ENCODE measurements at regions not wholly inside any gene's neighbourhood (a gene's known extent, or its start where the extent isn't known, plus 50 kb on each side); places are given as distances from the start of the nearest gene placed in this dataset.

DNA sequence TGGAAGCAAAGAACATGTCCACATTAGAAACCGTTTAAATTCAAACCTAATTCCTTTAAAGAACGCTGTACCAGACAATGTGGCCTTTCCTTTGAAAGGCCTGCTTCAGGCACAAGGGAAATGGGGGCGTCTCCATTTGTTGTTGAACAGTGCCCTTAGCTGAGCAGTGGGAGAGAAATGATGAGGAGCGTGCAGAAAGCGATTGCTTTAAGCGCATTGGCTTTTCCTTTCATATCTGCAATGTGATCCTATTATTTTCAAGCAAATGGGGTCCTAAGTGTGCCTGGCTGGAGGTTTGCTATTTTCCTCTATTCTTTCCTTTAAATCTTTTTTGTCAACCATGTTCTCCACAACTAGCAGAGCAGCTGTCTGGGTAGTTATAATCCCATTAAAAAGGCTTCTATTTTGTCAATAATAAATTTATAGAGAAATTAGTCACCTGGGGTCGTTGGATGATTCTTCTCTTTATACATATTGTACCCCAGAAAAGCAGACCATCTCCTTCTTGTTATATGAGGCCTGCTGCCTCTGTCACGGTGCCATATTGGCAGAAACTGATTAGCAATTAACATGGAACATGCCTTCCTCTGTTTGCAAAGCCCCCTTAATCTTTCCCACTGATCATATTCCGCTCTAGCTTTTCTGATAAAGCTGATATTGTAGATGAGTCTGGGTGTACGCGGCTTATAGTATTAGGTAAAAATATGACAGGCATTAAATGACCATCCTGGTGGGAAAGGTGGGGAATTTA is 151.1 kb upstream of the JAG1 start:
- Histone ChIP-seq H2AFZ (ENCODE audit: low read length) (no peak overlapping the region), H3K9me3 (ENCODE audit: low read length) (no peaks in the 10 kb centered on the region)

DNA sequence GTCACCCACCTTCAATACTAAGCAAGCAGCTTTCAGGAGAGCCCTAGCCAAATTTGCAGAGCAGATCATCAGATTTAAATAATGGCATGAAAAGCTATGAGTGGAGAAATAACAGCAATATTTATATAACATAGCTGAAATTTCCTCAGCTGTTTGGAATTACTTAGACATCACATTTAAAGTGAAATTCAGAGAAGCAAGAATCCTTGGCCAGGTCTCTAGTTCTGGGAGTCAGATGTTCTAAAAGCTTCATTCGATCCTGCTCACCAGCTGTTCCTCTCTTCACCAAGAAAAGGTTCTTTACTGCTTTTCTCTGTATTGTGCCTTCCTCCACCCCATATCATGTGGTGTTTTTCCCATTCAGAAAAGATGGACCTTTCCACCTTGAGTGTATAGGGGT is 152.3 kb upstream of the JAG1 start:
- Histone ChIP-seq H3K36me3 (ENCODE audit: insufficient read depth, low read length) (no peaks in the 10 kb centered on the region), H2AFZ (ENCODE audit: low read length) (no peak overlapping the region), H3K27me3 (ENCODE audit: low read length) (no peaks in the 10 kb centered on the region), H3K27ac (ENCODE audit: low read length) (no peak overlapping the region), H4K20me1 (ENCODE audit: insufficient read depth, low read depth, low read length) (no peaks in the 10 kb centered on the region), H3K4me1 (ENCODE audit: low read length) (no peaks in the 10 kb centered on the region), H3K4me3 (ENCODE audit: low read length) (no peak overlapping the region), H3K9ac (ENCODE audit: low read length) (no peak overlapping the region), H3K4me2 (ENCODE audit: low read depth, low read length, poor library complexity, severe bottlenecking) (no peak overlapping the region), H3K79me2 (ENCODE audit: low read length) (no peaks in the 10 kb centered on the region), H3K9me2 (replicated peaks; ENCODE audit: insufficient read depth, low read length) (no peaks in the 10 kb centered on the region), H3K9me3 (ENCODE audit: low read length) (no peaks in the 10 kb centered on the region)
- no peak for DNase-seq

More for the DNA sequence above, 151.1 kb upstream of the JAG1 start:
- Histone ChIP-seq H3K9ac (ENCODE audit: low read length) (no peak overlapping the region), H3K36me3 (ENCODE audit: insufficient read depth, low read length) (no peaks in the 10 kb centered on the region), H3K27ac (ENCODE audit: low read length) (no peak overlapping the region), H3K4me3 (ENCODE audit: low read length) (no peak overlapping the region), H3K27me3 (ENCODE audit: low read length) (no peaks in the 10 kb centered on the region), H3K4me2 (ENCODE audit: low read depth, low read length, poor library complexity, severe bottlenecking) (no peak overlapping the region), H4K20me1 (ENCODE audit: insufficient read depth, low read depth, low read length) (no peaks in the 10 kb centered on the region), H3K79me2 (ENCODE audit: low read length) (no peaks in the 10 kb centered on the region), H3K4me1 (ENCODE audit: low read length) (no peaks in the 10 kb centered on the region), H3K9me2 (replicated peaks; ENCODE audit: insufficient read depth, low read length) (no peaks in the 10 kb centered on the region)
- DNase-seq = no peak

DNA sequence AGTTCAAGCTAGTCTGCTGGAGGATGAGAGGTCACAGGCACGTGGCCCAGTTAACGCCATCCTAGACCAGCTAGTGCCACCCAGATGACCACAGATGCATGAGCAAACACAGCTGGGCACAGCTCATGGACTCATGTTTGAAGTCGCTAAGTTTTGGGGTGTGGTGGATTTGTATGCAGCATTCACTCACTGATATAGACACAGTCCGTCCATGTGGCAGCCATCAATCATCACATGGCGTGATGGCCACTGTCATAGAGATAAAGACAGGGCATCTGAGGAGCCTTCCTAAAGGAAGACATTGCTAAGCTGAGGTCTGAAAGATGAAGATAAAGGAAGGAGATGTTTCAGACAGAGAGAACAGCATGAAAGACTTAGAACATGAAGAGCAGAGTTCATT is 154.4 kb upstream of the JAG1 start:
- no peaks in the 10 kb centered on the region for H3K36me3 ChIP-seq (ENCODE audit: insufficient read depth, low read length)
- no peaks in the 10 kb centered on the region for H4K20me1 ChIP-seq (ENCODE audit: insufficient read depth, low read depth, low read length)
- DNase-seq = no peak
- H3K4me2 ChIP-seq (ENCODE audit: low read depth, low read length, poor library complexity, severe bottlenecking) = no peak overlapping the region
- H3K27me3 ChIP-seq (ENCODE audit: low read length) = no peaks in the 10 kb centered on the region
- H3K79me2 ChIP-seq (ENCODE audit: low read length) = no peaks in the 10 kb centered on the region
- H2AFZ ChIP-seq (ENCODE audit: low read length) = no peak overlapping the region
- H3K27ac ChIP-seq (ENCODE audit: low read length) = no peak overlapping the region
- no peaks in the 10 kb centered on the region for H3K4me1 ChIP-seq (ENCODE audit: low read length)
- no peaks in the 10 kb centered on the region for H3K9me2 ChIP-seq (replicated peaks; ENCODE audit: insufficient read depth, low read length)
- H3K4me3 ChIP-seq (ENCODE audit: low read length) = no peak overlapping the region
- H3K9ac ChIP-seq (ENCODE audit: low read length) = no peak overlapping the region
- H3K9me3 ChIP-seq (ENCODE audit: low read length) = no peaks in the 10 kb centered on the region

DNA sequence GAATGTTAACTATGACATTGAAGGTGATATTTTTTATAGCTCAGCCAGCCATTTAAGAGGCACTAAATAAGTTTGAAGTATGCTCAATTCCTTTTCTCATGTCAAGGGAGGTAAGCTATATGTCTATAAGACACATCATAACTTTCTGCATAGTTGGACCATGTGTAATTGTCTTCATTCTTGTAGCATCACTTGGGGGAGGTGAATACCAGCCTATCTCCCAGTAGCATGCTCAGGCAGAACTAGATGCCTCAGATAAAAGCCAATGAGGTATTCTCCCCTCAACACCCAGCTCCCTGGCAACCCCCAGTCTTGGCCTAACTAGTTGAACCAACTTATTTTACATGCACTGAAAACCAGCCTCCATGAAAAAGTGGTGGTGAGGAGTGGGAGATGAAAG is 158.3 kb upstream of the JAG1 start:
- H4K20me1 ChIP-seq (ENCODE audit: insufficient read depth, low read depth, low read length) = no peaks in the 10 kb centered on the region
- no peak overlapping the region for H3K4me3 ChIP-seq (ENCODE audit: low read length)
- no peak overlapping the region for H3K27ac ChIP-seq (ENCODE audit: low read length)
- no peak overlapping the region for H2AFZ ChIP-seq (ENCODE audit: low read length)
- H3K27me3 ChIP-seq (ENCODE audit: low read length) = no peaks in the 10 kb centered on the region
- no peaks in the 10 kb centered on the region for H3K79me2 ChIP-seq (ENCODE audit: low read length)
- no peak overlapping the region for H3K4me2 ChIP-seq (ENCODE audit: low read depth, low read length, poor library complexity, severe bottlenecking)
- no peaks in the 10 kb centered on the region for H3K4me1 ChIP-seq (ENCODE audit: low read length)
- no peaks in the 10 kb centered on the region for H3K36me3 ChIP-seq (ENCODE audit: insufficient read depth, low read length)
- no peaks in the 10 kb centered on the region for H3K9me2 ChIP-seq (replicated peaks; ENCODE audit: insufficient read depth, low read length)
- no peak overlapping the region for H3K9ac ChIP-seq (ENCODE audit: low read length)
- no peak for DNase-seq
- H3K9me3 ChIP-seq (ENCODE audit: low read length) = no peaks in the 10 kb centered on the region

DNA sequence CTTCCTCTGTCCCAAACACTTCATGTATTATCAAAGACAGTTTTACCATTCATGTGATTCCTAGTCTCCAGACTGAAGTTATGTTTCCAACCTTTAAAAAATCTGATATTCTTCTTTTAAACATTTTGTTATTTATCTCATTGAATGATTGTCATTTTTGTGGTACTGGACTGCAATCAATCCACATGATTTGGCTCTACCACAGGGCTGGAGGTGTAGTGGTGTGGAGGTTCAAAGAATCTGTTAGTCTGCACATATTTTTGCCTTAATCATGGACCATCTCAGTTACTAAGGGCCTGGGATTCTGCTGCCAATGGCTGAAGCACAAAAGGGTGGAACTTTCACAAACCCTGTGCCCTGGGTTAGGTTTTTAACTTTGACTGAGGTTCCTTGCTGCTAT is 164.1 kb upstream of the JAG1 start:
- H3K79me2 ChIP-seq (ENCODE audit: low read length) = no peaks in the 10 kb centered on the region
- H3K9ac ChIP-seq (ENCODE audit: low read length) = no peak overlapping the region
- H3K27me3 ChIP-seq (ENCODE audit: low read length) = no peaks in the 10 kb centered on the region; the same call in 1 of the 2 replicates
- no peak overlapping the region for H3K27ac ChIP-seq (ENCODE audit: low read length)
- H3K9me2 ChIP-seq (replicated peaks; ENCODE audit: insufficient read depth, low read length) = no peaks in the 10 kb centered on the region
- H3K4me1 ChIP-seq (ENCODE audit: low read length) = no peaks in the 10 kb centered on the region
- H3K4me3 ChIP-seq (ENCODE audit: low read length) = no peak overlapping the region
- H2AFZ ChIP-seq (ENCODE audit: low read length) = no peak overlapping the region
- no peaks in the 10 kb centered on the region for H4K20me1 ChIP-seq (ENCODE audit: insufficient read depth, low read depth, low read length)
- DNase-seq = no peak
- peaks cover 9% of the 10 kb centered on the region for H3K9me3 ChIP-seq (ENCODE audit: low read length)
- H3K4me2 ChIP-seq (ENCODE audit: low read depth, low read length, poor library complexity, severe bottlenecking) = no peak overlapping the region
- no peaks in the 10 kb centered on the region for H3K36me3 ChIP-seq (ENCODE audit: insufficient read depth, low read length)

DNA sequence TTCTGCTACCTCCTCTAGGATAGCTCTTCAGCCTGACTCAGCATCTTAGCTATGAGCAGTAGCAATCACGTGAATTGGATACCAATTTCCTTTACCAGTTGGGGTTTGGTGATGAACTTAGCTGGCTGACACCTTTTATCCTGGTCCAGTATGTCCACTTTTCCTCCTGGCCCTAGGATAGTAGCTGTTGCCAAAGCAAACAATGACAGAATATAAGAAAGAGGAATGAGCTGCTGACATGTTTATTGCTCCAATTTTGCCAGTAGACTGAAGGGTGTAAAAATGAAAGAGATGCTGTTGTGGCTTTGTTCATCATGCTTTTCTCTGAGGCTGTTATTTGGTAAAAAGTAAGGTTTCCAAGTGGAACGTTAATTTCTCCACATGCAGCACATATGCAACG is 168.3 kb upstream of the JAG1 start:
- H3K36me3 ChIP-seq (ENCODE audit: insufficient read depth, low read length) = no peaks in the 10 kb centered on the region
- H4K20me1 ChIP-seq (ENCODE audit: insufficient read depth, low read depth, low read length) = no peaks in the 10 kb centered on the region
- H3K9me2 ChIP-seq (replicated peaks; ENCODE audit: insufficient read depth, low read length) = no peaks in the 10 kb centered on the region
- peaks cover 9% of the 10 kb centered on the region for H3K9me3 ChIP-seq (ENCODE audit: low read length)
- no peaks in the 10 kb centered on the region; the same call in 1 of the 2 replicates for H3K27me3 ChIP-seq (ENCODE audit: low read length)
- H3K4me2 ChIP-seq (ENCODE audit: low read depth, low read length, poor library complexity, severe bottlenecking) = no peak overlapping the region
- no peak overlapping the region for H3K27ac ChIP-seq (ENCODE audit: low read length)
- H3K4me3 ChIP-seq (ENCODE audit: low read length) = no peak overlapping the region
- H3K79me2 ChIP-seq (ENCODE audit: low read length) = no peaks in the 10 kb centered on the region
- no peaks in the 10 kb centered on the region for H3K4me1 ChIP-seq (ENCODE audit: low read length)
- no peak for DNase-seq
- H3K9ac ChIP-seq (ENCODE audit: low read length) = no peak overlapping the region
- no peak overlapping the region for H2AFZ ChIP-seq (ENCODE audit: low read length)

DNA sequence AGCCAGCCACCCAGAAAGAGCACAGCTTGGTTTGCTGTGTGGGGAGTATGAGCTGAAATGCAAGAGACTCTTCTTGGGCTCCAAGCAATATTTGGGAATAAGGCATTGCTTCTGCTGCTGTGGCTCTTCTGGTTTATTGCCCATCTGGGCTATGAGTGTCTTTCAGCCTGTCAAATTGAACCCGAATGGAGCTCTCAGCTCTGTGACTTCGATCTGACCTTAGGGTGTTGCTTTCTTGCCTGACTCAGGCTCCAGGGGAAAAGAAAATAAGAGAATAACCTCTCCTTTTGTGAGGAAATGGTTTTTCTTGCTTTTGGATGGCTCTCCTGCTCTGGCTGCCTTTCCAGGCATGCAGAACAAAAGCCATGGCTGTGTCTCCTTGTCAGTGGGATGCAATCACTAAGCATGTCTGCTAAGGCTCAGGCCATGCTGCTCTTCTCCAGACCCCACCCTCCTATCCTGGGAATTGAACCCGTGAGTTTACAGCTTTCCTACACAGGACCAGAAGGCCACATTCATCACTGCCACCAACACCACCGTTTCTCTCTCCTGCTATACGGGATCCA is 169.4 kb upstream of the JAG1 start:
- Histone ChIP-seq H2AFZ (ENCODE audit: low read length) (no peak overlapping the region), H3K9ac (ENCODE audit: low read length) (no peak overlapping the region), H3K4me1 (ENCODE audit: low read length) (no peaks in the 10 kb centered on the region), H3K4me2 (ENCODE audit: low read depth, low read length, poor library complexity, severe bottlenecking) (no peak overlapping the region), H3K79me2 (ENCODE audit: low read length) (no peaks in the 10 kb centered on the region), H3K4me3 (ENCODE audit: low read length) (no peak overlapping the region), H3K36me3 (ENCODE audit: insufficient read depth, low read length) (no peaks in the 10 kb centered on the region), H3K27me3 (ENCODE audit: low read length) (no peaks in the 10 kb centered on the region), H3K27ac (ENCODE audit: low read length) (no peak overlapping the region), H3K9me3 (ENCODE audit: low read length) (peaks cover 9% of the 10 kb centered on the region), H3K9me2 (replicated peaks; ENCODE audit: insufficient read depth, low read length) (no peaks in the 10 kb centered on the region), H4K20me1 (ENCODE audit: insufficient read depth, low read depth, low read length) (no peaks in the 10 kb centered on the region)
- no peak for DNase-seq

DNA sequence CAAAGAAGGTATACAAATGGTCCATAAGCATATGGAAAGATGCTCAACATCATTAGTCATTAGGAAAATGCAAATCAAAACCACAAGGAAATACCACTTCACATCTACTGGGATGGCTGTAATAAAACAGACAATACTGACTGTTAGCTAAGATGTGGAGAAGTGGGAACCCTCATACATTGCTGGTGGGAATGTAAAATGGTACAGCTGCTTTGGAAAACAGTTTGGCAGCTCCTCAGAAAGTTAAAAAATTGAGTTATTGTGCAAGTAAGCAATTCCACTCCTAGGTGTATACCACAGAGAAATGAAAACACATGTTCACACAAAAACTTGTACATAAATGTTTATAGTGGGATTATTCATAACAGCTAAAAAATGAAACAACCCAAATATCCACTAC is 173.0 kb upstream of the JAG1 start:
- H2AFZ ChIP-seq (ENCODE audit: low read length) = no peak overlapping the region
- H3K9me3 ChIP-seq (ENCODE audit: low read length) = no peaks in the 10 kb centered on the region; the same call in none of the 2 replicates
- no peaks in the 10 kb centered on the region for H3K4me1 ChIP-seq (ENCODE audit: low read length)
- no peak overlapping the region for H3K9ac ChIP-seq (ENCODE audit: low read length)
- no peaks in the 10 kb centered on the region for H3K27me3 ChIP-seq (ENCODE audit: low read length)
- no peaks in the 10 kb centered on the region for H3K79me2 ChIP-seq (ENCODE audit: low read length)
- no peak for DNase-seq
- H3K4me2 ChIP-seq (ENCODE audit: low read depth, low read length, poor library complexity, severe bottlenecking) = no peak overlapping the region
- no peaks in the 10 kb centered on the region for H3K36me3 ChIP-seq (ENCODE audit: insufficient read depth, low read length)
- no peak overlapping the region for H3K4me3 ChIP-seq (ENCODE audit: low read length)
- no peaks in the 10 kb centered on the region for H3K9me2 ChIP-seq (replicated peaks; ENCODE audit: insufficient read depth, low read length)
- no peak overlapping the region for H3K27ac ChIP-seq (ENCODE audit: low read length)
- H4K20me1 ChIP-seq (ENCODE audit: insufficient read depth, low read depth, low read length) = no peaks in the 10 kb centered on the region
